Stimulated activated CD4-positive, alpha-beta T cell treated with anti-CD3 and anti-CD28 coated beads, Interleukin-1b, Interleukin-23, amount 100 ng/mL, for 4 hours (primary cell): ENCODE measurements at regions not wholly inside any gene's neighbourhood (a gene's known extent, or its start where the extent isn't known, plus 50 kb on each side); places are given as distances from the start of the nearest gene placed in this dataset.
"Not testable (repeated sequence)": the region's sequence is repeated elsewhere in the genome, so short reads cannot be mapped to it uniquely, and the experiment has no call there.

Experiments used
- DNase-seq, 2 donors: peaks; one replicate each; pipeline ENCODE4 v3.0.0-alpha.2; 2020; ENCODE audit warnings: low read depth in 2 of 2

DNA sequence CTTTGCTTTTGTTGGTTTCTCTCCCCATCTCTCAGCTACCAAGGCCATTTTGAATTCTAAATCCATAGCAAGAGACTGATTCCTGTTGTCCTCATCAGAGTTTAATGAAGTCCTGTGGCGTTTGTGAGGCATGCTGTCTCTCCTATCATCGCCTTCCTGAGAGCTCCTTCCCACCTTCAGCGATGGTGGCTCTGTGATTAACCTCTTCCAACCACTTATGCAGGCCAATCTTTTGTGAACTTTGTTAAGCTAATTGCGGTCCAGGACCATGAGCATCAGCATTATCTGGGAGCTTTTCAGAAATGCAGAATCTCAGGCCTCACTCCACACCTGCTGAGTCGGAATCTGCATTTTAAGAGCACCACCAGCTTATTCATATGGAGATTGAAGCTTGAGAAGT lies 272.5 kb upstream of the CDYL start:
- DNase-seq = no peak

GRCh38 chr6:4496284-4496683 lies 279.9 kb upstream of the CDYL start:
- DNase-seq = no peak

DNA sequence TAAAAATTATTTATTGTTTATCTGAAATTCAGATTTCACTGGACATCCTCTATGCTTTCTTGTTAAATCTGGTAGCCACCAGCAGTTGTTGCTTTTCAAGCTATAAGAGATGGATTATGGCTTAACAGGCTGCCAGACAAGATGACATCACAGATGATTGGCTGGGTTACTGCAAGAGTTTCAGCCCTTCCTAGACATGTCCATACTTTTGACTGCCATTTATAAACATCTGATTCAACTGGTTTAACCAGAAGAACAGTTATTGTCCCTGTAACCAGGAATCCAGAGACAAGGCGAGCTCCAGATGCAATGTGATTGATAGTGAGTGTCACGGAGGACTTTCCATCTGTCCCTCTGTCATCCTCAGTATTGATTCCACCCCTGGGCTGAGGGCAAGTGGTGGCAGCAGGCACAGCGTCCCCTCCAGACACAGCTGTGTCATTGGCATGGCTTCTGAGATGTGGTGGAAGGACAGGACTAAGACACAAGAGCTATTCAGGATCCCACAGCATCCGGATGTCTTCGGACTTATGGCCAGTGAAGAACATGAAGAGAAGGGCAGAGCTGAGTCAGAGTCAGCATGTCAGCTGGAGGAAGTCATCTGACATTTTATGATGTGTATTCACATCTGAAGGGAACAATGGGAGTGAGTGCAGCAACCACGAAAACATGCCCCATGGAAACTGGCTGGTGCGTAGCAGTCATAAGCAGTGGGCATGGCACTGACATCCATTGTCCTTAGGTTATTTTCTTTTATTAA lies 284.5 kb upstream of the CDYL start:
- no peak for DNase-seq

DNA sequence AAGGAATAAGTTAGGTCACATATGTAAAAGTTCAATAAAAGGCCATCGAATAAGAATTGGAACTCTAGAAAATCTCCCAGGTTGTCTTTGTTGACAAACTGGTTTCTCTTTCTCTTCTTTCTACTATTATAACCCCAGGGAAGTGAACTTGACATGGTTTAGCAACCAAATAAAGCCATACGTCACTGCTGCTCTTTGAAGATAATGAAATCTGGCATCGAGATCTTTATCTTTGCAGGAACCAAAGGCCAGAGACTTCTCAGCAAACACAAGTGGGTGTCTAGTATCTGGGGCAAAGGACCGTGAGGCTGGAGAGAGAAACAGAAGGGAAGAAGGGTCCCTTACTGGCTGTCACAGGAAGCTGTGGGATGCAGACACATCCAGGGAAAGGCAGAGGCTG lies 286.7 kb upstream of the CDYL start:
- DNase-seq = no peak

DNA sequence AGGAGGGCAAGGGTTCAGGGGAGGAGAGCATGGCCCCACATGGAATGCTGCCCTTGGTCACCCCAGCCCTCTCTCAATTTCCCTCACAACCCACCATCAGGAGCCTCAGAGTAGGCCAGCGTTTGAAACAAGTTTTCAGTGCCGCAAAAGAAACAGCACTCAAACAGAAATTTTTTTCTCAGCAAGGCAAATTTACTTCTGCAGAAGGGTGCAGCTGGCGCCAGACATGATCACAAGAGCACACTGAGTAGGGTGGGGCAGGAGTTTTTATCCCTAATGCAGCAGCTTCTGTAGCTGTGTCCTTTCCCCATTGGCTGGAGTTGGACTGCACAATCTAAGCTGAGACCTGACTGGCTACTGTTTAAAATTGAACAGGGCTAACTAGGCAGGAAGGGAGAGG lies 287.8 kb upstream of the CDYL start:
- DNase-seq = no peak

- no peak for DNase-seq
These were observed 288.7 kb upstream of the CDYL start for GRCh38 chr6:4487538-4487937.

DNA sequence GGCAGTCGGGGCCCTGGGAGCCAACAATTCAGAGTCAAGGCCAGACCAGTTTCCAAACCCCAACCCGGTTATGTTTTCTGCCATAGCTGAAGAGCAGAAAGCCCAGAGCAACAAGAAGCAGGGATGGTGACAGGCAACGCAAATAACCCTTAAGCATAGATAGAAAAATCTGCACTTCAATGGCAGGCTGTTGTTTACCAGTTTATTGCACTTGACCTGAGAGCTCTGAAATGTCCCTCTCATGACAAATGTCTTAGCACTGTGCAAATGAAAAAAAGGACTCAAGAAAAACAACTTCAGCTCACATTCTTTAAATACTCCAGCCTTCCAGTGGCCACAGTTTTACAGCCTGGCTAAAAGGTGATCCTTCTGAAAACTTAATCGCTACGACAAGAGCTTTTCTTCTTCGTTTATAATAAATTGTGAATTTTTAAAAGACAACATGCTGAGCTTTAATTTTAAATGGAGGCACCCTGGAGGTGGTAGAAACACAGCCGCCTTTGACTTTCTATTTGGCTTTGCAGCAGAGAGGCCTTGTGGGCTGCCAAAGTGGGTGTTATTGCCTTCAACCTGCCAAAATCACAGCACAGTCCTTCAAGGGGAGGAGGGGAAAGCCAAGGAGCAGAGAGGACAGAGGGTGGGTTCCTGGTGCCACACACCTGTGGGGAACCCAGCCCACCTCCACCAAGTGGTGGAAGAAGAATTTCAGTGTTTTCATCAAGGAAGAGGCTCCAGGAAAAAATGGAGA lies 289.5 kb upstream of the CDYL start:
- DNase-seq = no peak

DNA sequence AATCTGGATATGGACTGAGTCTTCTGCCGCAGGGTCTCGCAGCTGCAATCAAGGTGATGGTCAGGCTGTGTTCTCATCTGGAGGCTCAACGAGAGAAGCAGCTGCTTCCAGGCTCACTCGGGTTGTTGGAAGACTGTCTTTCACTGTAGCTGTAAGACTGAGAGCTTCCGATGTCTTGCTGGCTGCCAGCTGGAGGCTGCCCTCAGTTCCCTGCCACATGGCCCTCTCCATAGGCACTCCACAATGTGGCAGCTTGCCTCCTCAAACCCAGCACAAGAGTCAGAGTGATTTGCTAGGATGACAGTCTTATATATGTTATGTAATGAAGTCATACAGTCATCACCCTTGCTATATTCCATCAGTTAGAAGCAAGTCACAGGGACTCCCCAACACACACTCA lies 290.5 kb upstream of the CDYL start:
- DNase-seq = no peak

DNA sequence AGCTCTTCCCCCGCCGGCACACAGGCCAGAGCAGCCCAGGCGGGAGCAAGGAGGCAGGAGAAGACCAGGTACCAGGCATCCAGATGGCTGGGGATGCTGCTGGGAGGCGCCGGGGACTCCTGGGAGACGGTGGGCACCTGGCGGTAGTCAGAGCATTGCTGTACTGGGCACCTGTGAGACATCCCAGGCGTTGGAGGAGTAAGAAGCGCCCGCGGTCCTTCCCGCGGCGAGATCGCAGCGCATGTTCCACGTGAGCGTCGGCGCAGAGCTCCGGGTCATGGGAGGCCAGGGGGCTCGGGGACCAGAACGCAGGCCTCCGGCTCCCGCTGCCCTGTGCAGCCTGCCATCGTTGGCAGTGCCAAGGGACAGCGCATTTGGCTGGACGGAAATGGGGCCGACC lies 293.7 kb upstream of the CDYL start:
- no peak for DNase-seq

- no peak for DNase-seq
These were observed 295.1 kb upstream of the CDYL start for GRCh38 chr6:4480788-4481735.

- no peak for DNase-seq
These were observed 298.1 kb upstream of the CDYL start for GRCh38 chr6:4478098-4478497.

DNA sequence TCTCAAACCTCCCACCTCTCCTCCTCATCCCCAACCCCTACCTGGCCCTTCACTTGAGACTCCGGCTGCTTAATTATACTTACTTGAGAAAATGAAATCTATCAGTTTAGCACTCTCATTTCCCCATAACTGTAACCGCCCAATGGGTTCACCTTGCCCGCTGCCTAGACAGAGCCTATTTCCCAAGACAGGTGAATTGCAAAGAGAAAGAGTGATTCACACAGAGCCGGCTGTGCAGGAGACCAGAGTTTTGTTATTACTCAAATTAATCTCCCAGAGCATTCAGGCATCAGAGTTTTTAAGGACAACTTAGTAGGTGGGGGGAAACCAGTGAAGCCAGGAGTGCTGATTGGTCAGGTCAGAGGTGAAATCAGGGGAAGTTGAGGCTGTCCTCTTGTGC lies 301.4 kb upstream of the CDYL start:
- no peak for DNase-seq

GRCh38 chr6:4472969-4473642 lies 303.1 kb upstream of the CDYL start:
- no peak for DNase-seq

GRCh38 chr6:4472222-4472621 lies 304.0 kb upstream of the CDYL start:
- DNase-seq = no peak

GRCh38 chr6:4471515-4471914 lies 304.7 kb upstream of the CDYL start:
- not testable (repeated sequence) for DNase-seq

DNA sequence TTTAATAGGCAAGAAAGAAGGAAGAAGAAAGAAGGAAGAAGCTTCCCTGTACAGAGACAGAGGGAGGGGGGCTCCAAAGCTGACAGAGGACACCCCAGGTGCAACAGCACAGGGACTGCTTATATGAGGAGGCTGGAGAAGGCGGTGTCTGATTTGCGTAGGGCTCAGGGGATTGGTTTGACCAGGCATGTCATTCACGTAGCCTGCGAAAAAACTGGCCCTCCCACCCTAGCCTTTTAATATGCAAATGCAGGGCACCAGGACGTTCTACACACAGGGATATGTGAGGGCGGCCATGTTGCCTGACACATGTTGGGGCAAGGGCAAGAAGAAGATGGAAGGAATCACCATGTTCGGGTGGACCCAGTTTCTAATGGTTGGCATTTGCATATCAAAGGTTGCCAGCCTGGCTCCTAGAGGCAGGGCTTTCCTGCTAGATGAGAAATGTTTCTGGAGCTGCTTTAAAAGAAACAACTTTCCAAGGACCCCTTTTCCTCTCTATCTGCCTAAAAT lies 305.4 kb upstream of the CDYL start:
- no peak for DNase-seq

- no peak for DNase-seq
These were observed 309.3 kb upstream of the CDYL start for GRCh38 chr6:4466769-4467480.

GRCh38 chr6:4466261-4466660 lies 309.9 kb upstream of the CDYL start:
- no peak for DNase-seq

DNA sequence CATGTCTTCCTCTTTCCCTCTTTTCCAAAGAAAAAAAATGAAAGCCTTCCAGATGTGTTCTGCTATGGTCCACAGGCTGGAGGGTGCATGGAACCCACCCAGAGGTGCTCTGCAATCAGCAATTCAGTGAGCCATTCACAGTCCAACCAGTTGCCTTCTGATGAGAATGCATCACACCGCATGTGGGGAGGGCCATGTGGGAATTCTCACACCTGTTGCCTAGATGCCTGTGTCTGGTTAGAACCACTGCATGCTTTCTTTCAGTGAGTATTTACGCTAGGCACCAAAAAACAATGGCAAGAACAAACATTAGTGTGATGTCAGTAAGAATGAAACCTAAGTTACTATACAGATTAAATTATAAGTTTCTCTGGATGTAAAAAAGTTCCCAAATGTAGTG lies 311.6 kb upstream of the CDYL start:
- DNase-seq = no peak

- no peak for DNase-seq
These were observed 313.0 kb upstream of the CDYL start for GRCh38 chr6:4463236-4463635.
